ENCODE measurements at regions not wholly inside any gene's neighbourhood (a gene's known extent, or its start where the extent isn't known, plus 50 kb on each side); places are given as distances from the start of the nearest gene placed in this dataset.
A peak's percentile ranks its signal among the peaks of the same experiment; 100 is the strongest.

DNA sequence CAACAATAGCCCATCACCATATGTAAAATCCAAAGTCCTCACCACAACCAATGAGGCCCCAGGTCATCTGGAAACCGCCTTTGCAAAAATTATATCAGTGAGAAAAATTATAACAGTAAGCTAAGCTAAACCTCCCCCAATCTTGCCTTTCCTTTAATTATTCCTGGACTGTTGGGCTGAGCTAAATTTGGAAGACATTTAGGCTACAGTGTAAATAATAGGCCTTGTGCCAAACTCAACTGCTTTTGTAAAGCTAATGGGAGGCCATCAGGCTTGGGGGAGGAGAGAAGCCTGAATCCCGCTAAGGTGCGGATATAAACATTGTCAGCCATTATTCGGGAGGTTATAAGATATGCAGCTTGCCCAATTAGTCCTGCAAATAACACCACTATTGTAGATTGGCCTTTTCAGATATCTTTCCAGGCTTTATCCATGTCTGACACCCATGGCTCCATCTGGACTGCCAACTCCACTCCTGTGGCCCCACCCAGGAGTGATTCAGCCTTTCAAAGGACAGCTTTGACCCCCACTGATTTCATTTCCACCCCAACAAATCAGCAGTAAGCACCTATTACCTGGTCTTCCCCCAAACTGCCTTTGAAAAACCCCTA, 53.0 kb upstream of the CA12 start:
- no peak overlapping the region for H3K4me3 ChIP-seq (ENCODE audit: control insufficient read depth, low read depth, low read length)
- no peak for DNase-seq (ENCODE audit: low read depth)
- no peak for TF ChIP-seq CTCF (conservative IDR thresholded peaks at IDR 0.05; ENCODE audit: control insufficient read depth, insufficient read depth, low read depth, low read length)

- TF ChIP-seq CTCF (conservative IDR thresholded peaks at IDR 0.05; ENCODE audit: control insufficient read depth, insufficient read depth, low read depth, low read length) = no peak
- no peak for DNase-seq (ENCODE audit: low read depth)
- no peak overlapping the region for H3K4me3 ChIP-seq (ENCODE audit: control insufficient read depth, low read depth, low read length)
Measured at GRCh38 chr15:63435204-63435820, 53.7 kb upstream of the CA12 start.

DNA sequence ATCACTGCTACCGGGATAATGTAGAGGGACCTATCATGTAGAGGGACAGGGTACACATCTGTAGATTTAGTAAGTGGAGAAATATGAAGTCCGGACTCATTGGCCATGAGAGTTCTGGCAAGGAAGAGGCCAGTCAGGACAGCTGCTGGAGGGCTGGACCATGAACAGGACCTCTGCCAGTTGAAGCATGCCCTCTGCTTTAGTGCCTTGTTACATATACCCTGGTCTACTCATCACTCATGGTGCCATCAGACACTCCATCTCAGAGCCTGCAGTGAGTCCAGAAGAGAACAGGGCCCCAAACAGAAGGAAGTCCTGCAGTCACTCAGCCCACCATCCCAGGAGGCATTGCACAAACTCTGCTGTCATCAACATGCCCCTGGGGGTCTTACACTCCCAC, 54.7 kb upstream of the CA12 start:
- no peak overlapping the region for H3K4me3 ChIP-seq (ENCODE audit: control insufficient read depth, low read depth, low read length)
- TF ChIP-seq CTCF (conservative IDR thresholded peaks at IDR 0.05; ENCODE audit: control insufficient read depth, insufficient read depth, low read depth, low read length) = no peak
- no peak for DNase-seq (ENCODE audit: low read depth)

DNA sequence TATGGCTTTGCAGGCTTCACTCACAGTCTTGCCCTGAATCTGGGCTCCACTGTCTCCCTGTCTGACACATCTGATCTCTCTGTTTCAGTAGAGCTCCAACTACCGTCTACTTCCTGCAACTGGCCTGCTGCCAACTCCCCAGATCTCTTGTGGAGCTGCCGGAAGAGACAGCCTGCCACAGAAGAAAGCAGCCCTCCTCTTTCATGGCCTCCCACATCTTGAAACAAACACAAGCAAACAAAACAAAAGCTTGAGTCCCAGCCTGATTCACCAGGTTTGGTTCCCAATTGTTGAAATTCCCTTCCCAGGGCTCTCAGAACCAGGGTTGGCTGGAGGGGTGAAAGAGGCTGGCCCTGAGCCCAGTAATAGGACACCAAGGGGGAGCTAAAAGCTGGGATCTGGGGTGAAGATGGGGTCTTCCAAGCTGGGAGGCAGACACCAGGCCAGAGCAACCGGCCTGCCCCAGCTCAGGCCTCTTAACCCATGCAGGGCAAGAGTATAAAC, 55.3 kb upstream of the CA12 start:
- peak; percentile 77 for DNase-seq (ENCODE audit: low read depth)
- TF ChIP-seq CTCF (conservative IDR thresholded peaks at IDR 0.05; ENCODE audit: control insufficient read depth, insufficient read depth, low read depth, low read length) = peak; percentile 1
- H3K4me3 ChIP-seq (ENCODE audit: control insufficient read depth, low read depth, low read length) = no peak overlapping the region

- TF ChIP-seq CTCF (conservative IDR thresholded peaks at IDR 0.05; ENCODE audit: control insufficient read depth, insufficient read depth, low read depth, low read length) = no peak
- DNase-seq (ENCODE audit: low read depth) = peak; percentile 25
- no peak overlapping the region for H3K4me3 ChIP-seq (ENCODE audit: control insufficient read depth, low read depth, low read length)
Measured at GRCh38 chr15:63439536-63440264, 58.1 kb upstream of the CA12 start.

GRCh38 chr15:63440265-63440648, 58.6 kb upstream of the CA12 start:
- no peak overlapping the region for H3K4me3 ChIP-seq (ENCODE audit: control insufficient read depth, low read depth, low read length)
- no peak for TF ChIP-seq CTCF (conservative IDR thresholded peaks at IDR 0.05; ENCODE audit: control insufficient read depth, insufficient read depth, low read depth, low read length)
- no peak for DNase-seq (ENCODE audit: low read depth)

All from fibroblast of mammary gland (primary cell).